OCI-LY3 (cell line): ENCODE measurements at regions not wholly inside any gene's neighbourhood (a gene's known extent, or its start where the extent isn't known, plus 50 kb on each side); places are given as distances from the start of the nearest gene placed in this dataset.

Source experiments
- EZH2phosphoT487 ChIP-seq: fragments of 200-600 bp; shearing (Covaris generic); IDR thresholded peaks from 2 replicates; pipeline ENCODE4 v1.6.1; 2018; ENCODE audit warnings: antibody characterized with exemption, mixed run types, low read depth
- TF ChIP-seq, protein P1 (sequence below): fragments of 200-600, 300-600 bp; sonication (generic); IDR thresholded peaks from 2 replicates; pipeline ENCODE4 v1.5.1; 2014; ENCODE audit warnings: antibody characterized with exemption, low read length, low read depth

DNA sequence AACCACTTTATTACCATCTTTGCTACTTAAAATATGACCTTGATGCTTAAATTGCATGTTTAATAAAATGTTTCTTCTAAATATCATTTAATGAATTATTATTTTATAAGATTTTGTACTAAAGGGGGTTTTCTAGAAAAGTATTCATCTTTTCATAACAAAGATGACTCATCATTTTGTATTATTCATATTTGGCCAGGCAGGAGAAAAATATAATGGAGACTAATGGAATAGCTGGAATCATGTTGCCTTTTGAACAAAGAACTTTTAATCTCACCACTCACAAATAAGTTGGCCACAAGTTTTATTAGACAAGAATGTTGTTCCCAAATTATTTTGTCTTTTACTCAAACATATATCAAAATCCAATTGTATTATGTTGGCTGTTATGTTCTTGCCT lies 882.4 kb downstream of the DSC3 start:
- TF ChIP-seq, protein P1, sequence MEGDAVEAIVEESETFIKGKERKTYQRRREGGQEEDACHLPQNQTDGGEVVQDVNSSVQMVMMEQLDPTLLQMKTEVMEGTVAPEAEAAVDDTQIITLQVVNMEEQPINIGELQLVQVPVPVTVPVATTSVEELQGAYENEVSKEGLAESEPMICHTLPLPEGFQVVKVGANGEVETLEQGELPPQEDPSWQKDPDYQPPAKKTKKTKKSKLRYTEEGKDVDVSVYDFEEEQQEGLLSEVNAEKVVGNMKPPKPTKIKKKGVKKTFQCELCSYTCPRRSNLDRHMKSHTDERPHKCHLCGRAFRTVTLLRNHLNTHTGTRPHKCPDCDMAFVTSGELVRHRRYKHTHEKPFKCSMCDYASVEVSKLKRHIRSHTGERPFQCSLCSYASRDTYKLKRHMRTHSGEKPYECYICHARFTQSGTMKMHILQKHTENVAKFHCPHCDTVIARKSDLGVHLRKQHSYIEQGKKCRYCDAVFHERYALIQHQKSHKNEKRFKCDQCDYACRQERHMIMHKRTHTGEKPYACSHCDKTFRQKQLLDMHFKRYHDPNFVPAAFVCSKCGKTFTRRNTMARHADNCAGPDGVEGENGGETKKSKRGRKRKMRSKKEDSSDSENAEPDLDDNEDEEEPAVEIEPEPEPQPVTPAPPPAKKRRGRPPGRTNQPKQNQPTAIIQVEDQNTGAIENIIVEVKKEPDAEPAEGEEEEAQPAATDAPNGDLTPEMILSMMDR: no peak
- no peak for TF ChIP-seq EZH2phosphoT487
